Esophagus muscularis mucosa (tissue), 4 donors: ENCODE measurements at regions not wholly inside any gene's neighbourhood (a gene's known extent, or its start where the extent isn't known, plus 50 kb on each side); places are given as distances from the start of the nearest gene placed in this dataset.

ENCODE experiments used
- DNase-seq: peaks from one replicate; pipeline ENCODE4 v3.0.0-alpha.2; 2017; ENCODE audit errors: extremely low spot score
- H3K27ac ChIP-seq, 4 donors: fragments of 200-600 bp; sonication (generic); replicated peaks in 1 of 4; 1 replicate in 3 of 4; 2 replicates in 1 of 4; pipeline ENCODE4 v1.5.1; 2016 to 2019; ENCODE audit warnings: mild to moderate bottlenecking in 1 of 4
- H3K27me3 ChIP-seq, 4 donors: fragments of 200-600 bp; sonication (generic); one replicate each; pipeline versions ENCODE4 v1.5.1 to v1.6.0; 2016 to 2019
- H3K36me3 ChIP-seq, 4 donors: fragments of 200-600 bp; sonication (generic); one replicate each; pipeline ENCODE4 v1.5.1; 2016 to 2019
- H3K4me1 ChIP-seq, 4 donors: fragments of 200-600 bp; sonication (generic); one replicate each; pipeline ENCODE4 v1.5.1; 2016 to 2019
- H3K4me3 ChIP-seq, 4 donors: fragments of 200-600 bp; sonication (generic); 1 replicate in 2 of 4; 2 replicates in 2 of 4; pipeline ENCODE4 v1.5.1; 2016 to 2019; ENCODE audit warnings: mild to moderate bottlenecking in 4 of 4, moderate library complexity in 1 of 4
- H3K9me3 ChIP-seq, 4 donors: fragments of 200-600 bp; sonication (generic); 1 replicate in 3 of 4; 2 replicates in 1 of 4; pipeline ENCODE4 v1.5.1; 2016 to 2019
- EP300 ChIP-seq: sonication (generic); formaldehyde crosslinking; IDR thresholded peaks from one replicate; pipeline ENCODE4 v1.6.1; 2017; ENCODE audit warnings: antibody characterized with exemption
- POLR2A ChIP-seq: fragments of 450-650 bp; IDR thresholded peaks from one replicate; pipeline ENCODE4 v1.6.1; 2017; ENCODE audit warnings: antibody characterized with exemption, moderate library complexity, mild to moderate bottlenecking, low read depth
- POLR2AphosphoS5 ChIP-seq, 2 donors: sonication (generic); formaldehyde crosslinking; IDR thresholded peaks; one replicate each; pipeline ENCODE4 v1.6.1; 2017; ENCODE audit warnings: antibody characterized with exemption in 2 of 2
- WGBS: methylation state at CpG from one replicate; pipeline ENCODE4 v1.1.5; 2018; 5-methylcytosine and 5-hydroxymethylcytosine counted together
- intact Hi-C: fragments of 100-400 bp; cut with DNase I; formaldehyde crosslinking; loops from one replicate; pipeline ENCODE4 v1.15.1; 2023
- TF ChIP-seq, protein P1 (sequence below), 3 experiments: fragments of 200-600 bp in 2 of 3; fragments of 450-650 bp in 1 of 3; sonication (generic) in 2 of 3; IDR thresholded peaks; one replicate each; pipeline ENCODE4 v1.5.1; 2017 to 2019; ENCODE audit warnings: antibody characterized with exemption in 3 of 3, mild to moderate bottlenecking in 2 of 3, moderate library complexity in 1 of 3

GRCh38 chr2:237221443-237221842 lies 135.8 kb downstream of the COPS8 start:
- Histone ChIP-seq H3K36me3 (no peaks in the 10 kb centered on the region), H3K27me3 (no peaks in the 10 kb centered on the region), H3K9me3 (no peaks in the 10 kb centered on the region), H3K4me1 (peaks cover 4 to 25% (median 17%) of the 10 kb centered on the region in 4 donors), H3K27ac (peak overlapping the region; percentile 22 to 45 (median 37)), H3K4me3 (no peak overlapping the region)
- no peak for DNase-seq
- TF ChIP-seq, protein P1, sequence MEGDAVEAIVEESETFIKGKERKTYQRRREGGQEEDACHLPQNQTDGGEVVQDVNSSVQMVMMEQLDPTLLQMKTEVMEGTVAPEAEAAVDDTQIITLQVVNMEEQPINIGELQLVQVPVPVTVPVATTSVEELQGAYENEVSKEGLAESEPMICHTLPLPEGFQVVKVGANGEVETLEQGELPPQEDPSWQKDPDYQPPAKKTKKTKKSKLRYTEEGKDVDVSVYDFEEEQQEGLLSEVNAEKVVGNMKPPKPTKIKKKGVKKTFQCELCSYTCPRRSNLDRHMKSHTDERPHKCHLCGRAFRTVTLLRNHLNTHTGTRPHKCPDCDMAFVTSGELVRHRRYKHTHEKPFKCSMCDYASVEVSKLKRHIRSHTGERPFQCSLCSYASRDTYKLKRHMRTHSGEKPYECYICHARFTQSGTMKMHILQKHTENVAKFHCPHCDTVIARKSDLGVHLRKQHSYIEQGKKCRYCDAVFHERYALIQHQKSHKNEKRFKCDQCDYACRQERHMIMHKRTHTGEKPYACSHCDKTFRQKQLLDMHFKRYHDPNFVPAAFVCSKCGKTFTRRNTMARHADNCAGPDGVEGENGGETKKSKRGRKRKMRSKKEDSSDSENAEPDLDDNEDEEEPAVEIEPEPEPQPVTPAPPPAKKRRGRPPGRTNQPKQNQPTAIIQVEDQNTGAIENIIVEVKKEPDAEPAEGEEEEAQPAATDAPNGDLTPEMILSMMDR (IDR thresholded peaks at IDR 0.05) = no peak
- TF ChIP-seq POLR2AphosphoS5 (IDR thresholded peaks at IDR 0.05) = no peak
- no peak for TF ChIP-seq POLR2A
- TF ChIP-seq EP300 = no peak
- intact Hi-C loops = no loop called here
- 95% methylated on average over 8 of the region's 8 CpGs for WGBS

- 55% methylated on average over 9 of the region's 9 CpGs for WGBS
- H3K27me3 ChIP-seq = no peaks in the 10 kb centered on the region
- DNase-seq = no peak
- intact Hi-C loops = no loop called here
- H3K9me3 ChIP-seq = no peaks in the 10 kb centered on the region
- H3K4me1 ChIP-seq = peaks cover 4 to 25% (median 17%) of the 10 kb centered on the region in 4 donors
- H3K27ac ChIP-seq = peak overlapping the region in 3 of 4 donors; percentile 22 to 45 (median 42)
- H3K36me3 ChIP-seq = no peaks in the 10 kb centered on the region
- TF ChIP-seq, protein P1 (IDR thresholded peaks at IDR 0.05) = no peak
- TF ChIP-seq POLR2A = no peak
- no peak for TF ChIP-seq POLR2AphosphoS5 (IDR thresholded peaks at IDR 0.05)
- H3K4me3 ChIP-seq = no peak overlapping the region
Measured at GRCh38 chr2:237222178-237222577, 136.5 kb downstream of the COPS8 start.

DNA sequence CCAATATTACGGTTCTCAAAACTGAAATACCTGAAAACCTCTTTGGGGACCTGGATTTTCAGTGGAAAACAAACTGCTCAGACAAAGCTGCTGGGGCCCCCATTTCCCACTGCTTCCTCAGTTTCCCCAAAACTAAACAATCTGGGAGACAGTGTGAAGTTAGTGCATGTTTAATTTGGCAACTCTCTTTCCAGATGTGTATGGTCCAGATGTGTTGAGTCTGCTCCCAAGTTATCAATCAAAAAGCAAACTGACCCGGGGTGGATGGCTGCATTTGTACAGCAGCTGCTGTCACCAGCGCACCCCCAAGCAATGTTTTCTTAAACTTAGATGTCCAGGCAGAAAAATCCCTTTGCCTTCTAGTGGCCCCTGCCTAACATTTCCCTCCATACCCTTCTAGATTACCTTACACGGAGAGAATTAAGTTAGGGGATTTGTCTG lies 136.9 kb downstream of the COPS8 start:
- TF ChIP-seq POLR2A (no peak), EP300 (no peak), POLR2AphosphoS5 (IDR thresholded peaks at IDR 0.05) (no peak)
- TF ChIP-seq, protein P1 (IDR thresholded peaks at IDR 0.05) = no peak
- H3K4me3 ChIP-seq = no peak overlapping the region
- peak overlapping the region in 3 of 4 donors; percentile 16 to 45 (median 22) for H3K27ac ChIP-seq
- WGBS = 60% methylated on average over 4 of the region's 4 CpGs
- no peaks in the 10 kb centered on the region for H3K27me3 ChIP-seq
- H3K9me3 ChIP-seq = no peaks in the 10 kb centered on the region
- intact Hi-C loops = no loop called here
- no peaks in the 10 kb centered on the region for H3K36me3 ChIP-seq
- H3K4me1 ChIP-seq = peaks cover 4 to 25% (median 17%) of the 10 kb centered on the region in 4 donors
- DNase-seq = no peak

GRCh38 chr2:237223201-237223861 lies 137.6 kb downstream of the COPS8 start:
- no peak for DNase-seq
- no peak overlapping the region for H3K4me3 ChIP-seq
- no peaks in the 10 kb centered on the region for H3K36me3 ChIP-seq
- TF ChIP-seq, protein P1 (IDR thresholded peaks at IDR 0.05) = no peak
- no peak for TF ChIP-seq EP300
- 53% methylated on average over 5 of the region's 6 CpGs for WGBS
- peaks cover 4 to 25% (median 17%) of the 10 kb centered on the region in 4 donors for H3K4me1 ChIP-seq
- H3K27me3 ChIP-seq = no peaks in the 10 kb centered on the region
- H3K27ac ChIP-seq = peak overlapping the region in 3 of 4 donors; percentile 5 to 42 (median 37)
- H3K9me3 ChIP-seq = no peaks in the 10 kb centered on the region
- intact Hi-C loops = no loop called here

- DNase-seq = no peak
- intact Hi-C loops = no loop called here
- Histone ChIP-seq H3K27me3 (no peaks in the 10 kb centered on the region), H3K27ac (no peak overlapping the region), H3K9me3 (no peaks in the 10 kb centered on the region), H3K4me3 (no peak overlapping the region), H3K36me3 (no peaks in the 10 kb centered on the region), H3K4me1 (peaks cover 4 to 21% (median 15%) of the 10 kb centered on the region in 4 donors)
- TF ChIP-seq EP300 (no peak), POLR2A (no peak), POLR2AphosphoS5 (IDR thresholded peaks at IDR 0.05) (no peak)
- TF ChIP-seq, protein P1 (IDR thresholded peaks at IDR 0.05) = no peak
- WGBS = 92% methylated on average over 2 of the region's 2 CpGs
Measured at GRCh38 chr2:237227190-237227589, 141.5 kb downstream of the COPS8 start.
